ENCODE measurements at regions not wholly inside any gene's neighbourhood (a gene's known extent, or its start where the extent isn't known, plus 50 kb on each side); places are given as distances from the start of the nearest gene placed in this dataset.

- in situ Hi-C loops (cut with HindIII; ENCODE audit: low sequenced_read_pairs) = no loop called here
- no peak for DNase-seq (ENCODE audit: low read depth, low spot score)
- no peak for TF ChIP-seq CTCF (IDR thresholded peaks at IDR 0.05; ENCODE audit: low read depth, low read length)
Measured at GRCh38 chr3:55218577-55218976, 268.5 kb downstream of the WNT5A start.

GRCh38 chr3:55207744-55208143, 279.4 kb downstream of the WNT5A start:
- in situ Hi-C loops (cut with HindIII; ENCODE audit: low sequenced_read_pairs) = no loop called here
- H3K4me3 ChIP-seq (ENCODE audit: low read depth, low read length) = no peak overlapping the region
- no peak for TF ChIP-seq CTCF (IDR thresholded peaks at IDR 0.05; ENCODE audit: low read depth, low read length)
- no peak for DNase-seq (ENCODE audit: low read depth, low spot score)

More at GRCh38 chr3:55218577-55218976, 268.5 kb downstream of the WNT5A start:
- no peak overlapping the region for H3K4me3 ChIP-seq (ENCODE audit: low read depth, low read length)

GRCh38 chr3:55205990-55206389, 278.1 kb upstream of the LRTM1 start:
- H3K4me3 ChIP-seq (ENCODE audit: low read depth, low read length) = no peak overlapping the region
- in situ Hi-C loops (cut with HindIII; ENCODE audit: low sequenced_read_pairs) = no loop called here
- no peak for DNase-seq (ENCODE audit: low read depth, low spot score)
- TF ChIP-seq CTCF (IDR thresholded peaks at IDR 0.05; ENCODE audit: low read depth, low read length) = no peak

- in situ Hi-C loops (cut with HindIII; ENCODE audit: low sequenced_read_pairs) = no loop called here
- TF ChIP-seq CTCF (IDR thresholded peaks at IDR 0.05; ENCODE audit: low read depth, low read length) = no peak
- DNase-seq (ENCODE audit: low read depth, low spot score) = no peak
- no peak overlapping the region for H3K4me3 ChIP-seq (ENCODE audit: low read depth, low read length)
Measured at GRCh38 chr3:55204417-55204816, 276.6 kb upstream of the LRTM1 start.

- no peak for TF ChIP-seq CTCF (IDR thresholded peaks at IDR 0.05; ENCODE audit: low read depth, low read length)
- in situ Hi-C loops (cut with HindIII; ENCODE audit: low sequenced_read_pairs) = no loop called here
- DNase-seq (ENCODE audit: low read depth, low spot score) = no peak
- no peak overlapping the region for H3K4me3 ChIP-seq (ENCODE audit: low read depth, low read length)
Measured at GRCh38 chr3:55203546-55203945, 275.7 kb upstream of the LRTM1 start.

- no peak for TF ChIP-seq CTCF (IDR thresholded peaks at IDR 0.05; ENCODE audit: low read depth, low read length)
- in situ Hi-C loops (cut with HindIII; ENCODE audit: low sequenced_read_pairs) = no loop called here
- peak; percentile 73 for DNase-seq (ENCODE audit: low read depth, low spot score)
- no peak overlapping the region for H3K4me3 ChIP-seq (ENCODE audit: low read depth, low read length)
Measured at GRCh38 chr3:55203006-55203405, 275.1 kb upstream of the LRTM1 start.

- peak; percentile 91 for DNase-seq (ENCODE audit: low read depth, low spot score)
- in situ Hi-C loops (cut with HindIII; ENCODE audit: low sequenced_read_pairs) = no loop called here
- no peak overlapping the region for H3K4me3 ChIP-seq (ENCODE audit: low read depth, low read length)
- TF ChIP-seq CTCF (IDR thresholded peaks at IDR 0.05; ENCODE audit: low read depth, low read length) = no peak
Measured at GRCh38 chr3:55202326-55202725, 274.5 kb upstream of the LRTM1 start.
